ENCODE measurements at regions not wholly inside any gene's neighbourhood (a gene's known extent, or its start where the extent isn't known, plus 50 kb on each side); places are given as distances from the start of the nearest gene placed in this dataset.

DNA sequence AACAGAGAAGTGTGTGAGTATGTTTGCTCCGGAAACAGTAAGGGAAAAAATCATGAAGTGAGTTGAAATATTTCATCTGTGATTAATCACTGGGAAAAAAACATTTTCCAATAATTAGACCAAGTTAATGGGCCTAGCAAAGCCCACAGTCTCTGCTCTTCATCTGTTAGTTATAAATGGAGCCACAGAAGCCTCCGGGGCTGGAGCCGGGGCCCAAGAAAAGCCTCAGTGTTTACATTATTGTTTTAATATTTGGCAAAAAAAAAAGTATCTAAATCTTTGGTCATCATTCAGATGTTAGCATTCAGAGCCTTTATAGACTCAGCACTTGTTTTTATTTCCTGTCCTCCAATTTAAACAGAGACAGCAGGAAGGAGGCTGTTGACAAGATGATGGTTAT, 115.0 kb downstream of the UBE2U start:
- H3K9me3 ChIP-seq (ENCODE audit: control insufficient read depth, insufficient read depth, low read length) = no peaks in the 10 kb centered on the region
- no CpG with 5 or more reads among the region's 3 CpGs for WGBS (ENCODE audit: insufficient coverage)
- H3K4me3 ChIP-seq (ENCODE audit: low read depth, low read length) = no peak overlapping the region
- H3K27ac ChIP-seq (ENCODE audit: low read depth, low read length) = no peak overlapping the region
- H3K27me3 ChIP-seq (ENCODE audit: control insufficient read depth, insufficient read depth, low read length) = no peaks in the 10 kb centered on the region
- H3K4me1 ChIP-seq (ENCODE audit: control insufficient read depth, insufficient read depth, low read length) = no peaks in the 10 kb centered on the region
- H3K36me3 ChIP-seq (ENCODE audit: control insufficient read depth, insufficient read depth, low read length) = no peaks in the 10 kb centered on the region
- DNase-seq (ENCODE audit: low read depth in 4 of 6, low spot score in 6 of 6) = no peak

DNA sequence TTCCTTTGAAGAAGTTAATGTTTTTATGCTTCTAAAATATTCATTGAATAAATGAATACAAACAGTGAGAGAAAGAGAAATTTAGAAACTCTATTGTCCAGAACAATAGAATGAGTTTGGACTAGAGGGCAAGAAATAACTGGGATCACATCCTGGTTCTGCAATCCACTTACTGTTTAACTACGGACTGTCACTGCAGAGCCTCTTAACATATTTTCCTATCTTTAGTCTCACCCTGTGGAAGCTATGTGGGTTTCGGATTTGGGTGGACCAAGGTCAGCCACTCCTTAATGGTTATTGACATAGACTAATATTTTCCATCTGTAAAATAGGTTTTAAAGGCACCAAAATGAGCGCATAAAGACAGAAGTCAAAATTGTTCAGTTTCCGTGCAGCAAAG, 116.6 kb downstream of the UBE2U start:
- no CpG with 5 or more reads among the region's 4 CpGs for WGBS (ENCODE audit: insufficient coverage)

DNA sequence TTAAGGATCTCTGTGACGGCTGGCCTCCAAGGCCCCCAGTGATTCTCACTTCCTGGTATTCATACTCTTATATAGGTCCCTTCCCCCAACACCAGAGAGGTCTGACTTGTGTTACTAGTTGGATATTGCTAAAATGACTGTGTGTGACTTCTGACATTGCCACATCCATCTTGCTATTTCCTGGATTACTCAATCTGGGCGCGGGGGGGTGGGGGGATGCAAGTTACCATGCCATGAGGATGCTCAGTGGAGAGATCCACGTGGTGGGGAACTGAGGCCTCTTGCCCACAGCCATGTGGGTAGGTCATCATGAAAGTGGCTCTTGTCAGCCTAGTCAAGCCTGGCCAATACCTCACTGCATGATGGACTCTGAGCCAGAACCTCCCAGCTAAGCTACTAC, 117.0 kb downstream of the UBE2U start:
- no peak overlapping the region for H3K27ac ChIP-seq (ENCODE audit: low read depth, low read length)
- H3K9me3 ChIP-seq (ENCODE audit: control insufficient read depth, insufficient read depth, low read length) = no peaks in the 10 kb centered on the region
- no peak overlapping the region for H3K4me3 ChIP-seq (ENCODE audit: low read depth, low read length)
- no peak for DNase-seq (ENCODE audit: low read depth in 4 of 6, low spot score in 6 of 6)
- no peaks in the 10 kb centered on the region for H3K36me3 ChIP-seq (ENCODE audit: control insufficient read depth, insufficient read depth, low read length)
- H3K27me3 ChIP-seq (ENCODE audit: control insufficient read depth, insufficient read depth, low read length) = no peaks in the 10 kb centered on the region
- WGBS (ENCODE audit: insufficient coverage) = no CpG with 5 or more reads among the region's 4 CpGs
- H3K4me1 ChIP-seq (ENCODE audit: control insufficient read depth, insufficient read depth, low read length) = no peaks in the 10 kb centered on the region

More for the DNA sequence above, 116.6 kb downstream of the UBE2U start:
- Histone ChIP-seq H3K4me3 (ENCODE audit: low read depth, low read length) (no peak overlapping the region), H3K36me3 (ENCODE audit: control insufficient read depth, insufficient read depth, low read length) (no peaks in the 10 kb centered on the region), H3K4me1 (ENCODE audit: control insufficient read depth, insufficient read depth, low read length) (no peaks in the 10 kb centered on the region), H3K27me3 (ENCODE audit: control insufficient read depth, insufficient read depth, low read length) (no peaks in the 10 kb centered on the region), H3K27ac (ENCODE audit: low read depth, low read length) (no peak overlapping the region), H3K9me3 (ENCODE audit: control insufficient read depth, insufficient read depth, low read length) (no peaks in the 10 kb centered on the region)
- no peak for DNase-seq (ENCODE audit: low read depth in 4 of 6, low spot score in 6 of 6)

DNA sequence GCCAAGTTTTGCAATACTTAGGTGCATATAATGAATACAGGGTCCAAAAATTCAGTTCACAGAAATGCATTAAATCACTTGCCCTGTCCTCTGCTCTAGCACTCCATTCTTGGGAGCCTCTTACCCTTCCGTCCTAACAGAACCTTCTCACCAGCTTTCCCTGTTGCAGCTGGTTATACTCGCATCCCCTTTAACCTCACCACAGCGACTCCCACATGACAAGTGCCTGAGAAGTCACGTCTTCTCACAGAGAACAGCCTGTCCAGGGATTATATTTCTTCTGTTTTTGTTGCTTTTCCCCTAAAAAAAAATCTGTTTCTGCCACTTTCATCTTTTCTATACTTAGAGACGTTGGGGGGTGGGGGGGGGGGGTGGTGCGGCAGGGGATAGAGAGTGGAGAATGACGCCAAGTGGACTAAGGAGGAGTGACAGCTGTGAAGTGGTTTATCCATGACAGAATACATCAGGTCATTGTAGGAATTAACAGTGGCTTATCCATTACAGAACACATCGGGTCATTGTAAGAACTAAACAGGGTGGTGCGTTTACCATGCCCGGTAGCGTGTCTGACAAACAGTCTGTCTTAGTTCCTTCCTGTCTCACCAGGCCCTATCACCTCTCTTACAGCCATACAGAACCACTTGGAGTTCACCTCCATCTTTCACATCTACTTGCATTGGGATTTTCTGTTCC, 117.6 kb downstream of the UBE2U start:
- Histone ChIP-seq H3K9me3 (ENCODE audit: control insufficient read depth, insufficient read depth, low read length) (no peaks in the 10 kb centered on the region), H3K4me3 (ENCODE audit: low read depth, low read length) (no peak overlapping the region), H3K4me1 (ENCODE audit: control insufficient read depth, insufficient read depth, low read length) (no peaks in the 10 kb centered on the region), H3K27ac (ENCODE audit: low read depth, low read length) (no peak overlapping the region), H3K36me3 (ENCODE audit: control insufficient read depth, insufficient read depth, low read length) (no peaks in the 10 kb centered on the region), H3K27me3 (ENCODE audit: control insufficient read depth, insufficient read depth, low read length) (no peaks in the 10 kb centered on the region)
- no peak for DNase-seq (ENCODE audit: low read depth in 4 of 6, low spot score in 6 of 6)
- 83% methylated on average over 7 of the region's 11 CpGs for WGBS (ENCODE audit: insufficient coverage)

DNA sequence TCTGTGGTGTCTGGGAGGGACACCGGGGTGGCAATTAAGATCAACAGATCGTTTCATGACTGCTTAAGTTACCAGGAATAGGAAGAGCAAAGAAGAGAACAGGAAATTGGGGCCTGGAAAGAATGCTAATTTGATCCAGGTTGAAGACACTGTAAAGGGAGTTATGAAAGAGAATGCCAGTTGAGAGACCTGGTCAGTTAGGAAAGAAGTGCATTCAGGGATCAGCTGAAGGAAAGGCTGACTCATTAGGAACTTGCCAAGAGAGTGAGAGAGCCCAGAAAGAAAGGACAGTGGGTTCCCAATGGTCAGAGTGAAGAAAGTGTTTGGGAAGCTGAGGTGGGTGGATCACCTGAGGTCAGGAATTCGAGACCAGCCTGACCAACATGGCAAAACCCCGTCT, 119.6 kb downstream of the UBE2U start:
- no peaks in the 10 kb centered on the region for H3K4me1 ChIP-seq (ENCODE audit: control insufficient read depth, insufficient read depth, low read length)
- no peaks in the 10 kb centered on the region for H3K27me3 ChIP-seq (ENCODE audit: control insufficient read depth, insufficient read depth, low read length)
- no peaks in the 10 kb centered on the region for H3K36me3 ChIP-seq (ENCODE audit: control insufficient read depth, insufficient read depth, low read length)
- no peak overlapping the region for H3K4me3 ChIP-seq (ENCODE audit: low read depth, low read length)
- no peak for DNase-seq (ENCODE audit: low read depth in 4 of 6, low spot score in 6 of 6)
- no peak overlapping the region for H3K27ac ChIP-seq (ENCODE audit: low read depth, low read length)
- 91% methylated on average over 4 of the region's 4 CpGs for WGBS (ENCODE audit: insufficient coverage)
- no peaks in the 10 kb centered on the region for H3K9me3 ChIP-seq (ENCODE audit: control insufficient read depth, insufficient read depth, low read length)

DNA sequence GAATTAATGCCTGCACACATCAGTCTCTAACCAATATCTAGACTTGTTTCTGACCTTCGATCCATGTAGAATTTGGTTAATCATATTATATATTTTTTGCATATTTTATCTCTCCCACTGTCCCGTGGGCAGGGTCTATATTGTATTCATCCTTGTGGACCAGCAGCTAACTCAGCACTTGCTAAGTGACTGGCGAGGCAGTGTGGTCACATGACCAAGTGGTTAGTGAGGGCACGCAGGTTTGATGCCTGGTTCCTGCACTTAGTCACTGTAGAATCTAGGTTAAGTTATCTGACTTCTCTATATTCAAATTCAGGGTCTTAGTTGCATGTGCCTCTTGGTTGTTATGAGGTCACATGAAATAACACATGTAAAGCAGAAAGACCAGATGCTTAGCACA, 120.5 kb downstream of the UBE2U start:
- no peaks in the 10 kb centered on the region for H3K27me3 ChIP-seq (ENCODE audit: control insufficient read depth, insufficient read depth, low read length)
- no peaks in the 10 kb centered on the region for H3K36me3 ChIP-seq (ENCODE audit: control insufficient read depth, insufficient read depth, low read length)
- H3K9me3 ChIP-seq (ENCODE audit: control insufficient read depth, insufficient read depth, low read length) = no peaks in the 10 kb centered on the region
- WGBS (ENCODE audit: insufficient coverage) = no CpG with 5 or more reads among the region's 4 CpGs
- no peak overlapping the region for H3K4me3 ChIP-seq (ENCODE audit: low read depth, low read length)
- no peak overlapping the region for H3K27ac ChIP-seq (ENCODE audit: low read depth, low read length)
- H3K4me1 ChIP-seq (ENCODE audit: control insufficient read depth, insufficient read depth, low read length) = no peaks in the 10 kb centered on the region
- no peak for DNase-seq (ENCODE audit: low read depth in 4 of 6, low spot score in 6 of 6)

DNA sequence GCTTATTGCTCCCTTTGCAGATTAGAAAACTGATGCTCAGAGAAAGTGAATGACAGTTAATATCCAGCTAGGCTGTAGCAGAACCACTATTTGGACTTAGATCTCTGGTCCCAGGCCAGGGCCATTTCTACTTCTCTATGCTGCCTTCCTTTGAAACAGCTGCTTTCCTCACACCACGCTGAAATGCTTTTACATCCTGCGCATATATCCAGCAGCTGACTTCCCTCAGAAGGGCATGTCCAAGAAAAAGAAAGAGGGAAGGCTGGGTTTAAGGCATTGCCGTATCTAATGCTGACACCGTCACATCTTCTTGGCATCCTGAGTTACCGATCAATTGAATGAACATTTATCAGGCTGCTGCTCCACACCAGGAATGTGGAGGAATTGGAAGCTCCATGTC, 122.4 kb downstream of the UBE2U start:
- 96% methylated on average over 3 of the region's 5 CpGs for WGBS (ENCODE audit: insufficient coverage)
- Histone ChIP-seq H3K27me3 (ENCODE audit: control insufficient read depth, insufficient read depth, low read length) (no peaks in the 10 kb centered on the region), H3K4me3 (ENCODE audit: low read depth, low read length) (no peak overlapping the region), H3K36me3 (ENCODE audit: control insufficient read depth, insufficient read depth, low read length) (no peaks in the 10 kb centered on the region), H3K4me1 (ENCODE audit: control insufficient read depth, insufficient read depth, low read length) (peaks cover 6% of the 10 kb centered on the region), H3K27ac (ENCODE audit: low read depth, low read length) (no peak overlapping the region), H3K9me3 (ENCODE audit: control insufficient read depth, insufficient read depth, low read length) (no peaks in the 10 kb centered on the region)
- DNase-seq (ENCODE audit: low read depth in 4 of 6, low spot score in 6 of 6) = no peak

DNA sequence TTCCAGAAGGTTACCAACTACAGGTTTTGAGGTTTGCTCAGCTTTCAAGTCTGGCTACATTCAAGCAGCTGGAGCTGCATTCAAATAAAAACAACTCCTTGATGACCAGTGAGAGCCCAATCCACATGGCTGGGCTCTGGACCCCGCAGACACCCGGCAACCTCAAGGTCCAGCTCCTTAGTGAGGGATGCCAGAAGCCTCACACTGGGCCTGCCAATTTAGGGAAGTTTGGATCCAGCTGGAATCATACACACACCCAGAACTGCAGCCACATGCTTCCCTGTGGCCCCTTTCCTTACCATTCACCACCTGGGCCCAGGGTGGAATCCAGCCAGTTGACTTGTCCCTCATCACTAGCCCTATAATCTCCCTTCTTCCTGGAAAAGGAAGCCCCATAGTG, 123.7 kb downstream of the UBE2U start:
- H3K27me3 ChIP-seq (ENCODE audit: control insufficient read depth, insufficient read depth, low read length) = no peaks in the 10 kb centered on the region
- no peak overlapping the region for H3K27ac ChIP-seq (ENCODE audit: low read depth, low read length)
- H3K9me3 ChIP-seq (ENCODE audit: control insufficient read depth, insufficient read depth, low read length) = no peaks in the 10 kb centered on the region
- peaks cover 6% of the 10 kb centered on the region for H3K4me1 ChIP-seq (ENCODE audit: control insufficient read depth, insufficient read depth, low read length)
- 36% methylated on average over 2 of the region's 2 CpGs for WGBS (ENCODE audit: insufficient coverage)
- H3K4me3 ChIP-seq (ENCODE audit: low read depth, low read length) = no peak overlapping the region
- DNase-seq (ENCODE audit: low read depth in 4 of 6, low spot score in 6 of 6) = peak in 1 of 6 donors; percentile 28
- no peaks in the 10 kb centered on the region for H3K36me3 ChIP-seq (ENCODE audit: control insufficient read depth, insufficient read depth, low read length)

DNA sequence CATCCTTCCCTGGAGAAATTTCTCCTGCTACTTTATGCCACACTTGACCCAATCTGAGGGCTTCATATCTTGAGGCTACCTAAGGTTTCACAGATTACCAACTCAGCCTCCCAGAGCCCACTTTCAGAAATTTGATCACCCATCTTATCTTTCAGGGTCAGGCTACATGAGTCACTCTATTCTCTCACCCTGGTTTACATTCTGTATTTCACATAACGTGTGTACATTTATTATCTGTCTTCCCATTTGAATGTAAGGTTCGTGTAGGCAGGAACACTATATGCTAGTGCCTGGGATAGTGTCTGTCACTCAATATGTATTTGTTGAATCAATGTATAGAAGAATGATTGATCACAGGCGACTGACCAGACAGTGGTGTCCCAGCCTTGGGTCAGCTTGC, 124.8 kb downstream of the UBE2U start:
- DNase-seq (ENCODE audit: low read depth in 4 of 6, low spot score in 6 of 6) = no peak
- Histone ChIP-seq H3K9me3 (ENCODE audit: control insufficient read depth, insufficient read depth, low read length) (no peaks in the 10 kb centered on the region), H3K4me3 (ENCODE audit: low read depth, low read length) (no peak overlapping the region), H3K36me3 (ENCODE audit: control insufficient read depth, insufficient read depth, low read length) (no peaks in the 10 kb centered on the region), H3K27ac (ENCODE audit: low read depth, low read length) (no peak overlapping the region), H3K27me3 (ENCODE audit: control insufficient read depth, insufficient read depth, low read length) (no peaks in the 10 kb centered on the region), H3K4me1 (ENCODE audit: control insufficient read depth, insufficient read depth, low read length) (peaks cover 6% of the 10 kb centered on the region)
- WGBS (ENCODE audit: insufficient coverage) = 73% methylated on average over 2 of the region's 3 CpGs

DNA sequence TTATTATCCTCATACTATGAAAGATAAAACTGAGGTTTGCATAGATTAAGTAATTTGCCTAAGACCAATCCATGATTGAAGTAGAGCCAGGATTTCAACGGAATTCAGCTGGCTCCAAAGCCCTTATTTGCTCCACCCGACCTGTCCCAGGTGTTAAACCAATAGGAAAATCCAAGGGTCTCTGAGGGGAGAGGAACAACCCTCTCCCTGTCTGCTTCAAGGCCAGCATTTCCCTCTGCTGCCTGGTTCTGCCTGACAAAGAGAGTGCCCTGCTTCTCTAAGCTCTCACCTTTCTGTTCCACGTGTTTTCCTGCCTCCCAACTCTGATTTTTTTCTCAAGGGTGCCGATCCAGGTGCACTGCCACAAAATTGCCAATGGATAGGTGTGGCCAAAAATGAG, 127.4 kb downstream of the UBE2U start:
- no peak for DNase-seq (ENCODE audit: low read depth in 4 of 6, low spot score in 6 of 6)
- Histone ChIP-seq H3K27ac (ENCODE audit: low read depth, low read length) (no peak overlapping the region), H3K27me3 (ENCODE audit: control insufficient read depth, insufficient read depth, low read length) (no peaks in the 10 kb centered on the region), H3K4me3 (ENCODE audit: low read depth, low read length) (no peak overlapping the region), H3K4me1 (ENCODE audit: control insufficient read depth, insufficient read depth, low read length) (peaks cover 6% of the 10 kb centered on the region), H3K9me3 (ENCODE audit: control insufficient read depth, insufficient read depth, low read length) (no peaks in the 10 kb centered on the region), H3K36me3 (ENCODE audit: control insufficient read depth, insufficient read depth, low read length) (no peaks in the 10 kb centered on the region)
- 45% methylated on average over 2 of the region's 4 CpGs for WGBS (ENCODE audit: insufficient coverage)
